ENCODE measurements at regions not wholly inside any gene's neighbourhood (a gene's known extent, or its start where the extent isn't known, plus 50 kb on each side); places are given as distances from the start of the nearest gene placed in this dataset.

DNA sequence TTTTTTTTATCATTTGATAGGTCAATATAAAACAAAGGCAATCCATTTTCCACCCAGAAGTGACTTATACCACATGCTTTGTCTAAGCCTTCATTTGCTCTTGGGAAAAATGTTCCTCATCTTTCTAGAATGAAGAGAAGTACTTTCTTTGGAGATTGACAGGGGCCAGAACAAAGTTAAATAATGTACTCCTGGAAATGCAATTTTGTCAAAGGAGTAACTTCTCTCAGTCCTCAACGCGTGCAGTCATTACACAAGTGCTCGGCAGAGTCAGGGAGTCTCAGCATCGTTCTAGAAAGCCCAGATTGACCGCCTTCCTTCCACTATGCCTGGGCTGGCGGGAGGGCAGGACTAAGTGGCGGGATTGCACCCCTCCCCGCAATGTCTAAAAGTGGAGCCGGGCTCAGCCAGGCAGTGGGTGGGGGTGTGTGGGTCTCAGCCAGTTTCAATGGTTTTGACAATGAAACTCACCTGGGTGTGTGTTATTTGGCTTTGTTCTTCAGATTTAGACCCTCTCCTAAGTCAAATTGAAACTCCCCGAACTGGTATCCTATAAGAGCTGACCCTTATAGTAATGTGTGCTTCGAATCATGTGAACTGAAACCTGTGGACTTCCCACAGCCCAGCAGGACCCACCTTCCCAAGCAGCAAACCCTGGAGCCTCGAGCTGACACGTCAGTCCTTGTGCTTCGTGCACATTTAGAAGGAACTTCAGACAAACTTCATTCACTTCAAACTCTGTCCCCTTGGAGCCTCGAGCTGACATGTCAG, 63.2 kb upstream of the DUSP22 start:
- no peak for TF ChIP-seq ZNF274 (IDR thresholded peaks at IDR 0.05; ENCODE audit: low read depth, low read length)
- TF ChIP-seq CTCF (IDR thresholded peaks at IDR 0.05 in 2 of 3, conservative IDR thresholded peaks at IDR 0.05 in 1 of 3; ENCODE audit: borderline replicate concordance in 1 of 3, insufficient read depth in 1 of 3, low read depth in 2 of 3, low read length in 2 of 3) = no peak
- no peak for TF ChIP-seq TCF7L2 (IDR thresholded peaks at IDR 0.05; ENCODE audit: borderline replicate concordance, extremely low read depth, insufficient read depth, insufficient read length)

All from HCT116 (cell line).